ENCODE measurements at regions not wholly inside any gene's neighbourhood (a gene's known extent, or its start where the extent isn't known, plus 50 kb on each side); places are given as distances from the start of the nearest gene placed in this dataset.

GRCh38 chr17:77493901-77494663 is 353.3 kb downstream of the SEC14L1 start:
- no peak for DNase-seq

- DNase-seq, result peak; percentile 76
Measured at GRCh38 chr17:77494664-77495435, 354.1 kb downstream of the SEC14L1 start.

- DNase-seq, result no peak
Measured at GRCh38 chr17:77495575-77495974, 354.8 kb downstream of the SEC14L1 start.

GRCh38 chr17:77496401-77496801 is 355.6 kb downstream of the SEC14L1 start:
- DNase-seq, result no peak

- no peak for DNase-seq
Measured at GRCh38 chr17:77496831-77497577, 356.2 kb downstream of the SEC14L1 start.

- no peak for DNase-seq
Measured at GRCh38 chr17:77497578-77497934, 356.8 kb downstream of the SEC14L1 start.

GRCh38 chr17:77498091-77498741 is 357.4 kb downstream of the SEC14L1 start:
- no peak for DNase-seq

- no peak for DNase-seq
Measured at GRCh38 chr17:77498791-77499698, 358.3 kb downstream of the SEC14L1 start.

- no peak for DNase-seq
Measured at GRCh38 chr17:77499699-77500435, 359.1 kb downstream of the SEC14L1 start.

GRCh38 chr17:77501101-77501566 is 360.4 kb downstream of the SEC14L1 start:
- DNase-seq, result peak; percentile 54

- DNase-seq, result no peak
Measured at GRCh38 chr17:77501751-77502625, 361.2 kb downstream of the SEC14L1 start.

- no peak for DNase-seq
Measured at GRCh38 chr17:77502626-77503292, 362.0 kb downstream of the SEC14L1 start.

GRCh38 chr17:77503293-77503655 is 362.5 kb downstream of the SEC14L1 start:
- no peak for DNase-seq

- no peak for DNase-seq
Measured at GRCh38 chr17:77503916-77504651, 363.3 kb downstream of the SEC14L1 start.

- DNase-seq, result no peak
Measured at GRCh38 chr17:77504652-77505155, 363.9 kb downstream of the SEC14L1 start.

- no peak for DNase-seq
Measured at GRCh38 chr17:77505181-77505639, 364.4 kb downstream of the SEC14L1 start.

GRCh38 chr17:77506371-77506991 is 365.7 kb downstream of the SEC14L1 start:
- no peak for DNase-seq

Measured in stimulated activated CD4-positive, alpha-beta T cell treated with anti-CD3 and anti-CD28 coated beads, Interleukin-4, amount 100 ng/mL, for 1 hour (primary cell).